ENCODE measurements at regions not wholly inside any gene's neighbourhood (a gene's known extent, or its start where the extent isn't known, plus 50 kb on each side); places are given as distances from the start of the nearest gene placed in this dataset.

GRCh38 chr13:58884353-58885209, 1253.0 kb downstream of the PCDH17 start:
- H2AFZ ChIP-seq (ENCODE audit: low read length) = no peak overlapping the region
- DNase-seq (no peak), ATAC-seq (no peak)
- no peak overlapping the region for H3K4me2 ChIP-seq (ENCODE audit: low read length)
- ChIA-PET CTCF (no interaction called here), POLR2A (ENCODE audit: unreplicated experiment) (no interaction called here)
- TF ChIP-seq EZH2phosphoT487 (IDR thresholded peaks at IDR 0.05; ENCODE audit: borderline replicate concordance, low read length) (no peak), CTCF (conservative IDR thresholded peaks at IDR 0.05; ENCODE audit: low read depth, low read length) (no peak), EZH2 (IDR thresholded peaks at IDR 0.05; ENCODE audit: low read length, unreplicated experiment) (no peak)
- intact Hi-C loops (cut with micrococcal nuclease) = no loop called here
- no peaks in the 10 kb centered on the region for H3F3A ChIP-seq (ENCODE audit: low read length, unreplicated experiment)
- H3K79me2 ChIP-seq (ENCODE audit: low read length) = no peaks in the 10 kb centered on the region
- no peaks in the 10 kb centered on the region for H3K36me3 ChIP-seq (ENCODE audit: low read depth, low read length)
- no TSS peak for BruUV-seq (replicated peaks)
- no peak overlapping the region for H3K9ac ChIP-seq (ENCODE audit: low read length)
- no peaks in the 10 kb centered on the region for H4K20me1 ChIP-seq (ENCODE audit: low read length)
- no peak overlapping the region for H3K4me3 ChIP-seq (ENCODE audit: low read length)
- no peaks in the 10 kb centered on the region for H3K27me3 ChIP-seq (ENCODE audit: low read length)
- H3K27ac ChIP-seq (ENCODE audit: low read length) = no peak overlapping the region
- H3K9me2 ChIP-seq (replicated peaks; ENCODE audit: low read length) = no peaks in the 10 kb centered on the region
- no peaks in the 10 kb centered on the region for H3K9me3 ChIP-seq (ENCODE audit: low read length)
- H3K4me1 ChIP-seq (ENCODE audit: insufficient read depth, low read length) = no peaks in the 10 kb centered on the region

- Histone ChIP-seq H3K36me3 (ENCODE audit: low read depth, low read length) (no peaks in the 10 kb centered on the region), H3K9ac (ENCODE audit: low read length) (no peak overlapping the region), H3K9me3 (ENCODE audit: low read length) (no peaks in the 10 kb centered on the region), H3K27me3 (ENCODE audit: low read length) (no peaks in the 10 kb centered on the region), H3F3A (ENCODE audit: low read length, unreplicated experiment) (no peaks in the 10 kb centered on the region), H3K4me3 (ENCODE audit: low read length) (no peak overlapping the region), H3K4me1 (ENCODE audit: insufficient read depth, low read length) (no peaks in the 10 kb centered on the region), H4K20me1 (ENCODE audit: low read length) (no peaks in the 10 kb centered on the region), H3K27ac (ENCODE audit: low read length) (no peak overlapping the region), H3K4me2 (ENCODE audit: low read length) (no peak overlapping the region), H3K79me2 (ENCODE audit: low read length) (no peaks in the 10 kb centered on the region), H2AFZ (ENCODE audit: low read length) (no peak overlapping the region), H3K9me2 (replicated peaks; ENCODE audit: low read length) (no peaks in the 10 kb centered on the region)
- ChIA-PET CTCF (no interaction called here), POLR2A (ENCODE audit: unreplicated experiment) (no interaction called here)
- TF ChIP-seq CTCF (conservative IDR thresholded peaks at IDR 0.05; ENCODE audit: low read depth, low read length) (no peak), EZH2phosphoT487 (IDR thresholded peaks at IDR 0.05; ENCODE audit: borderline replicate concordance, low read length) (no peak), EZH2 (IDR thresholded peaks at IDR 0.05; ENCODE audit: low read length, unreplicated experiment) (no peak)
- DNase-seq (no peak), ATAC-seq (no peak)
- no TSS peak for BruUV-seq (replicated peaks)
- intact Hi-C loops (cut with micrococcal nuclease) = no loop called here
These were observed 1257.9 kb downstream of the PCDH17 start for GRCh38 chr13:58889474-58889873.

- DNase-seq (no peak), ATAC-seq (no peak)
- no peak overlapping the region for H3K27ac ChIP-seq (ENCODE audit: low read length)
- no peaks in the 10 kb centered on the region for H3K79me2 ChIP-seq (ENCODE audit: low read length)
- no peaks in the 10 kb centered on the region for H3F3A ChIP-seq (ENCODE audit: low read length, unreplicated experiment)
- H3K27me3 ChIP-seq (ENCODE audit: low read length) = no peaks in the 10 kb centered on the region
- H3K4me1 ChIP-seq (ENCODE audit: insufficient read depth, low read length) = no peaks in the 10 kb centered on the region
- H3K4me2 ChIP-seq (ENCODE audit: low read length) = no peak overlapping the region
- H3K9ac ChIP-seq (ENCODE audit: low read length) = no peak overlapping the region
- no TSS peak for BruUV-seq (replicated peaks)
- H2AFZ ChIP-seq (ENCODE audit: low read length) = no peak overlapping the region
- no peak for TF ChIP-seq EZH2phosphoT487 (IDR thresholded peaks at IDR 0.05; ENCODE audit: borderline replicate concordance, low read length)
- no peak for TF ChIP-seq EZH2 (IDR thresholded peaks at IDR 0.05; ENCODE audit: low read length, unreplicated experiment)
- no peak for TF ChIP-seq CTCF (conservative IDR thresholded peaks at IDR 0.05; ENCODE audit: low read depth, low read length)
- H3K36me3 ChIP-seq (ENCODE audit: low read depth, low read length) = no peaks in the 10 kb centered on the region
- H4K20me1 ChIP-seq (ENCODE audit: low read length) = no peaks in the 10 kb centered on the region
- POLR2A ChIA-PET (ENCODE audit: unreplicated experiment) = no interaction called here
- intact Hi-C loops (cut with micrococcal nuclease) = no loop called here
- H3K9me3 ChIP-seq (ENCODE audit: low read length) = no peaks in the 10 kb centered on the region
- H3K9me2 ChIP-seq (replicated peaks; ENCODE audit: low read length) = no peaks in the 10 kb centered on the region
- CTCF ChIA-PET = no interaction called here
- H3K4me3 ChIP-seq (ENCODE audit: low read length) = no peak overlapping the region
These were observed 1261.9 kb downstream of the PCDH17 start for GRCh38 chr13:58893396-58893795.
